GM23248 (cell line): ENCODE measurements at regions not wholly inside any gene's neighbourhood (a gene's known extent, or its start where the extent isn't known, plus 50 kb on each side); places are given as distances from the start of the nearest gene placed in this dataset.

Source experiments
- DNase-seq: peaks from one replicate; pipeline ENCODE4 v3.0.0-alpha.2; 2015
- H2AFZ ChIP-seq: fragments of 200-600 bp; sonication (generic); 2 replicates; pipeline ENCODE4 v1.6.1; 2016; ENCODE audit warnings: antibody characterized with exemption
- H3F3A ChIP-seq: fragments of 200-600 bp; sonication (generic); 2 replicates; pipeline ENCODE4 v1.6.1; 2016; ENCODE audit warnings: mild to moderate bottlenecking, antibody characterized with exemption, mixed run types; ENCODE audit not compliant: insufficient read depth
- H3K27ac ChIP-seq: fragments of 200-600 bp; sonication (generic); 2 replicates; pipeline ENCODE4 v1.5.1; 2016; ENCODE audit warnings: mild to moderate bottlenecking
- H3K27me3 ChIP-seq: fragments of 200-600 bp; sonication (generic); replicated peaks from 2 replicates; pipeline ENCODE4 v1.6.1; 2016; ENCODE audit warnings: mild to moderate bottlenecking; ENCODE audit not compliant: insufficient read depth
- H3K36me3 ChIP-seq: fragments of 200-600 bp; sonication (generic); 2 replicates; pipeline ENCODE4 v1.6.1; 2016; ENCODE audit warnings: low read depth, mild to moderate bottlenecking
- H3K4me1 ChIP-seq: fragments of 200-600 bp; sonication (generic); 2 replicates; pipeline ENCODE4 v1.6.1; 2016; ENCODE audit warnings: mild to moderate bottlenecking; ENCODE audit not compliant: insufficient read depth
- H3K4me2 ChIP-seq: fragments of 200-600 bp; sonication (generic); one replicate; pipeline ENCODE4 v1.6.1; 2016; ENCODE audit warnings: mild to moderate bottlenecking; ENCODE audit not compliant: unreplicated experiment
- H3K4me3 ChIP-seq: fragments of 200-600 bp; sonication (generic); 2 replicates; pipeline ENCODE4 v1.5.1; 2016; ENCODE audit warnings: mild to moderate bottlenecking
- H3K79me2 ChIP-seq: fragments of 200-600 bp; sonication (generic); 2 replicates; pipeline ENCODE4 v1.6.1; 2016; ENCODE audit warnings: mild to moderate bottlenecking; ENCODE audit not compliant: insufficient read depth
- H3K9ac ChIP-seq: fragments of 200-600 bp; sonication (generic); 2 replicates; pipeline ENCODE4 v1.6.1; 2016; ENCODE audit warnings: mild to moderate bottlenecking
- H3K9me2 ChIP-seq: fragments of 200-600 bp; sonication (generic); 2 replicates; pipeline ENCODE4 v1.6.1; 2016; ENCODE audit warnings: mixed run types, mild to moderate bottlenecking, moderate library complexity; ENCODE audit not compliant: insufficient read depth
- H3K9me3 ChIP-seq: fragments of 200-600 bp; sonication (generic); one replicate; pipeline ENCODE4 v1.6.1; 2017; ENCODE audit warnings: low read depth
- H4K20me1 ChIP-seq: fragments of 200-600 bp; sonication (generic); 2 replicates; pipeline ENCODE4 v1.6.0; 2016; ENCODE audit not compliant: insufficient read depth
- EZH2 ChIP-seq: fragments of 200-600 bp; sonication (generic); IDR thresholded peaks from 2 replicates; pipeline ENCODE4 v1.6.1; 2018; ENCODE audit warnings: antibody characterized with exemption, mild to moderate bottlenecking; ENCODE audit not compliant: insufficient read depth, poor library complexity, severe bottlenecking
- EZH2phosphoT487 ChIP-seq: fragments of 200-600 bp; sonication (generic); IDR thresholded peaks from 2 replicates; pipeline ENCODE4 v1.6.1; 2018; ENCODE audit warnings: antibody characterized with exemption, moderate library complexity, mild to moderate bottlenecking, low read depth; ENCODE audit not compliant: insufficient read depth
- WGBS, 2 experiments: methylation state at CpG; one replicate each; pipeline ENCODE4 v1.1.6; 2015 to 2017; ENCODE audit warnings: low lambda C conversion rate in 2 of 2, low coverage in 1 of 2; ENCODE audit errors: missing lambda C conversion rate in 2 of 2; 5-methylcytosine and 5-hydroxymethylcytosine counted together
- in situ Hi-C: fragments of 300-500 bp; cut with MboI; formaldehyde crosslinking; loops from 2 replicates; pipeline ENCODE4 v1.15.0; 2020

- no peak for TF ChIP-seq EZH2phosphoT487
- no peak for TF ChIP-seq EZH2
- H3K4me1 ChIP-seq = peaks cover 47% of the 10 kb centered on the region
- H3K9me3 ChIP-seq = no peaks in the 10 kb centered on the region
- in situ Hi-C loops = no loop called here
- no peaks in the 10 kb centered on the region for H3K79me2 ChIP-seq
- peak overlapping the region; percentile 51 for H3K4me3 ChIP-seq
- peaks cover 32% of the 10 kb centered on the region for H3F3A ChIP-seq
- H3K9ac ChIP-seq = peak overlapping the region; percentile 22
- peak overlapping the region; percentile 82 for H3K4me2 ChIP-seq
- no peaks in the 10 kb centered on the region for H3K27me3 ChIP-seq
- peak; percentile 89 for DNase-seq
- WGBS, 2 experiments = 0 to 1% methylated on average over 3 of the region's 3 CpGs
- no peaks in the 10 kb centered on the region for H4K20me1 ChIP-seq
- no peak overlapping the region for H2AFZ ChIP-seq
- H3K27ac ChIP-seq = peak overlapping the region; percentile 75
- no peaks in the 10 kb centered on the region for H3K9me2 ChIP-seq
- no peaks in the 10 kb centered on the region for H3K36me3 ChIP-seq
Observed at GRCh38 chr12:80045594-80045993, 53.7 kb upstream of the OTOGL start.

DNA sequence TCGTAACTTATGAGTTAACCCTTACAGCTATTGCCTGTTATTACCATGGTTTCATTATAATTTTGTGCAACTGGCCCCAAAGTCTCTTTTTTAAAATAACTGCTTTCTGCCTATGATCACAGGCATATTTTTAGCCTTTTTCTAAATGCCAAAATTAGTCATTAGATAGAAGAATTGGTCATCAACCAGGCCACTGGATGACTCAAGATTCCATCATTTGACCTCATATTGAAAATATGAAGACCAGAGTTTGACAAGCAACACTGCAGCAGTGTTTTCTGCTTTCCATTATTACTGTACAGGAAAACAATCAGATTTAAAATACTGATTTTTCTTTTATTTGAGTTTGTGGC is 54.7 kb upstream of the OTOGL start:
- Histone ChIP-seq H3K9me2 (no peaks in the 10 kb centered on the region), H3K4me3 (peak overlapping the region; percentile 51), H3K36me3 (no peaks in the 10 kb centered on the region), H3K9ac (peak overlapping the region; percentile 22), H3K4me1 (peaks cover 47% of the 10 kb centered on the region), H3K27ac (peak overlapping the region; percentile 75), H3K9me3 (no peaks in the 10 kb centered on the region), H3K27me3 (no peaks in the 10 kb centered on the region), H4K20me1 (no peaks in the 10 kb centered on the region), H2AFZ (no peak overlapping the region), H3K4me2 (peak overlapping the region; percentile 82), H3F3A (peaks cover 32% of the 10 kb centered on the region), H3K79me2 (no peaks in the 10 kb centered on the region)
- peak; percentile 95 for DNase-seq
- TF ChIP-seq EZH2phosphoT487 (no peak), EZH2 (no peak)
- in situ Hi-C loops = no loop called here
- WGBS, 2 experiments = 0% methylated on average over 1 of the region's 1 CpG

DNA sequence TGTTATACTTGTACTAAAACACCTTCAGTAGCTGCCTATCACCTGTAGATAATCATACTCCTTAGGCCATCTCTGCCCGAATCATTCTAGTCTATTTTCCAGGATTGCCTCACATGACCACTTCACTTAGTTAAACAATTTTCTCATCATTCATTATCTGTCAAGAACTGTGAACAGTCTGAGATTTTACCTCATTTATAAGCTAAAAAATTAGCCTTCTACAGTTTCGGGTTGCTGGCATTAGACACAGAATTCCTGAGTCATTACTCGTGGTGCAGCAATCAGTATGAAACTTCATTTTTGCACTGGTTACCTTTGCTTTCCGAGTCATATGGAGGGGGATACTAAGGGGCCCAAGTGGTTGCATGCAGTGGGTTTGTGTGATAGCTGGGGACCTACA is 57.6 kb upstream of the OTOGL start:
- H3K9ac ChIP-seq = no peak overlapping the region
- TF ChIP-seq EZH2 (no peak), EZH2phosphoT487 (no peak)
- peak overlapping the region; percentile 52 for H3K4me2 ChIP-seq
- peaks cover 47% of the 10 kb centered on the region for H3K4me1 ChIP-seq
- no peaks in the 10 kb centered on the region for H3K9me3 ChIP-seq
- peak; percentile 78 for DNase-seq
- H3K9me2 ChIP-seq = no peaks in the 10 kb centered on the region
- H3K79me2 ChIP-seq = no peaks in the 10 kb centered on the region
- H3K27me3 ChIP-seq = no peaks in the 10 kb centered on the region
- no peaks in the 10 kb centered on the region for H4K20me1 ChIP-seq
- WGBS, 2 experiments = 2 to 11% methylated on average over 4 of the region's 4 CpGs
- H3K4me3 ChIP-seq = peak overlapping the region; percentile 14
- H2AFZ ChIP-seq = no peak overlapping the region
- in situ Hi-C loops = no loop called here
- H3K36me3 ChIP-seq = no peaks in the 10 kb centered on the region
- peak overlapping the region; percentile 44 for H3K27ac ChIP-seq
- peaks cover 32% of the 10 kb centered on the region for H3F3A ChIP-seq

DNA sequence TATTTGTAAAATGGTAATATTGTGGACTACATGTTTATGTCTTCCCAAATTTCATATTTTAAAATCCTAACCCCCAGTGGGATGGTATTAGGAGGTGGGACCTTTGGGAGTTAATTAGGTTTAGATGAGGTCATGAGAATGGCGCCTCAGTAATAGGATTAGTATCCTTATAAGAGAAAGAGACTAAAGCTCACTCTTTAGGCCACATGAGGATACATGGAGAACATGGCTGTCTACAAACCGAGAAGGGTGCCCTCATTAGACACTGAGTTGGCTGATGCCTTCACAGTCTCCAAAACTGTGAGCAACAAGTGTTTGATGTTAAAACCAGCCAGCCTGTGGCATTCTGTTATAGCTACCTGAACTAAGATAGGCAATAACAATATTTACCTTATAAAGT is 58.3 kb upstream of the OTOGL start:
- Histone ChIP-seq H3K36me3 (no peaks in the 10 kb centered on the region), H3K9ac (no peak overlapping the region), H3K4me1 (peaks cover 41% of the 10 kb centered on the region), H3K79me2 (no peaks in the 10 kb centered on the region), H3K27me3 (no peaks in the 10 kb centered on the region), H3K9me2 (no peaks in the 10 kb centered on the region), H3K4me2 (peak overlapping the region; percentile 52), H4K20me1 (no peaks in the 10 kb centered on the region), H3F3A (peaks cover 29% of the 10 kb centered on the region), H2AFZ (no peak overlapping the region), H3K27ac (peak overlapping the region; percentile 44), H3K9me3 (no peaks in the 10 kb centered on the region), H3K4me3 (no peak overlapping the region)
- 98% methylated on average over 2 of the region's 2 CpGs for WGBS, 2 experiments
- in situ Hi-C loops = no loop called here
- DNase-seq = peak; percentile 10
- no peak for TF ChIP-seq EZH2
- no peak for TF ChIP-seq EZH2phosphoT487
